ENCODE measurements at regions not wholly inside any gene's neighbourhood (a gene's known extent, or its start where the extent isn't known, plus 50 kb on each side); places are given as distances from the start of the nearest gene placed in this dataset.
"Not testable (repeated sequence)": the region's sequence is repeated elsewhere in the genome, so short reads cannot be mapped to it uniquely, and the experiment has no call there.

DNA sequence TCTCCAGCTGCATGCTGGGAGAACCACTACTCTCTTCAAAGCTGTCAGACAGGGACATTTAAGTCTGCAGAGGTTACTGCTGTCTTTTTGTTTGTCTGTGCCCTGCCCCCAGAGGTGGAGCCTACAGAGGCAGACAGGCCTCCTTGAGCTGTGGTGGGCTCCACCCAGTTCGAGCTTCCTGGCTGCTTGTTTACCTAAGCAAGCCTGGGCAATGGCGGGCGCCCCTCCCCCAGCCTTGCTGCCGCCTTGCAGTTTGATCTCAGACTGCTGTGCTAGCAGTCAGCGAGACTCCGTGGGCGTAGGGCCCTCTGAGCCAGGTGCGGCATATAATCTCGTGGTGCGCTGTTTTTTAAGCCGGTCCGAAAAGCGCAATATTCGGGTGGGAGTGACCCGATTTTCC is 215.0 kb downstream of the STIM2 start:
- DNase-seq = not testable (repeated sequence)

DNA sequence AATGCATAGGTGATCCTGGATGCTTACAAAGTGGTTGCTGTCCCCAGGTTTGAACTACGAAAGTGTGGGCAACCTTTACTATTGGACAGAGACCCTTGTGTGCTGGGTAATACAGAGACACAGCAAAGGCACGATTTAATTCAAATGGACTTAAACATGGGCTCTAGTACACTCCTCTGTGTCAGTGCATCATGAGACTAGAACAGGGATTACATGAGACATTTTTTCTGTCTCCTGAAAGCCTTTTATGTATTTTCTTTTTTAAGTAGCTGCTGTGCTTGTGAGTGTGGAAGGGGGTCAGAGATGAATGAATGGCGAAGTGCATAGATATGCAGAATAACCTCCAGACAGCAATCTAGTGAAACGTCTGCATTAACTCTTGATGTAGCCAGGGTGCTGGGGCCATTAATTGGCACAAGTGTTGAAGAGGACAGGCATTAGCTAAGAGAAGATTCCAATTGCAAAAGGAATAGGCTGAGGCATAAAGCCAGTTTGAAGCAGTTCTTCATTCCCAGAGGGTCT is 218.4 kb downstream of the STIM2 start:
- no peak for DNase-seq

DNA sequence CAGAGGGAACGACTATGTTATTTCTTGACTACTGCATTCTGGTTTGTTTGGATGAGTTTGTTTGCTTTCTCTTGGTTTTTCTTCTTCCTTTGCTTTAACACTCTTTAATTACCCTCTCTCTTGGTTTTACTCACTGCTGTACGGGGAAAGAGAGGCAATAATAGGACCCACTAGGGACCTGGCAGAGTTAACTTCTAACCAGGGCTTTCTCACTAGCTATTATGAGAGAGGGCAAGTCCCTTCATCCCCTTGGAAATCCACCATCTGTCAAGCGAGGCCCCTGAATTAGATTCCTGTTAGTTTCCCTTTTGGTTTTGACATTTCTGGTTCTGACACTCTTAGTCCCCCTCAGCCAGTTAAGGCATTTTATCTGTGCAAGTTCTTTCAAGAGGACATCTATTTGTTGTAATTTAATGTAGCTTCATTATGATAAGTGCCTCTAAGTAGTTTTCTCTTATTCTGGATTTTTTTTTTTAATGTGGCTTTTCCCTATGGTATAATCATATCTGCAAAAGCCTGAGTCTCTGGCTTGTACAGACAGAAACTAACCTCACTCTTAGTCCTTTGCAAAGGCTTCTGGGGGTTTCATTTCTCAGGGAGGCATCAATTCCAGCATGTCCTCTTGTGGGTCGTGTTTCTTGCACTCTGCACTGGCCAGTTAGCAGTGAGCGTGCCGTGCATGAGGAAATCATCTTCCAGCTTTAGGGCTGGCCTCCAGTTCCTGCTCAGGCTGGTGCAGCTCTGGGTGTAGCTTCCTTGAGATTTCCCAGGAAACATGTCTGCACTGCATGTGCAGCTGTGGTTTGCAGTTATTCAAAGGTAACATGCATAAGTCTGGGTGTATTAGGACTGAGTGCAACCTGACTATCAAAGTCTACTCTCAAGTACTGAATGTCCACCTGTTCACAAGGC is 221.3 kb downstream of the STIM2 start:
- DNase-seq = no peak

GRCh38 chr4:27082776-27083175 is 222.1 kb downstream of the STIM2 start:
- no peak for DNase-seq

- peak in 1 of 2 experiments; percentile 6 for DNase-seq
These were observed 224.2 kb downstream of the STIM2 start for GRCh38 chr4:27084685-27085361.

GRCh38 chr4:27085396-27085795 is 224.8 kb downstream of the STIM2 start:
- no peak for DNase-seq

- no peak for DNase-seq
These were observed 226.8 kb downstream of the STIM2 start for GRCh38 chr4:27087306-27088045.

GRCh38 chr4:27088491-27088890 is 227.8 kb downstream of the STIM2 start:
- DNase-seq = no peak

GRCh38 chr4:27089186-27089585 is 228.5 kb downstream of the STIM2 start:
- DNase-seq = no peak

- DNase-seq = no peak
These were observed 229.8 kb downstream of the STIM2 start for GRCh38 chr4:27090406-27090805.

GRCh38 chr4:27094224-27094623 is 233.6 kb downstream of the STIM2 start:
- DNase-seq = no peak

- DNase-seq = peak in 1 of 2 experiments; percentile 32
These were observed 234.1 kb downstream of the STIM2 start for GRCh38 chr4:27094783-27095182.

DNA sequence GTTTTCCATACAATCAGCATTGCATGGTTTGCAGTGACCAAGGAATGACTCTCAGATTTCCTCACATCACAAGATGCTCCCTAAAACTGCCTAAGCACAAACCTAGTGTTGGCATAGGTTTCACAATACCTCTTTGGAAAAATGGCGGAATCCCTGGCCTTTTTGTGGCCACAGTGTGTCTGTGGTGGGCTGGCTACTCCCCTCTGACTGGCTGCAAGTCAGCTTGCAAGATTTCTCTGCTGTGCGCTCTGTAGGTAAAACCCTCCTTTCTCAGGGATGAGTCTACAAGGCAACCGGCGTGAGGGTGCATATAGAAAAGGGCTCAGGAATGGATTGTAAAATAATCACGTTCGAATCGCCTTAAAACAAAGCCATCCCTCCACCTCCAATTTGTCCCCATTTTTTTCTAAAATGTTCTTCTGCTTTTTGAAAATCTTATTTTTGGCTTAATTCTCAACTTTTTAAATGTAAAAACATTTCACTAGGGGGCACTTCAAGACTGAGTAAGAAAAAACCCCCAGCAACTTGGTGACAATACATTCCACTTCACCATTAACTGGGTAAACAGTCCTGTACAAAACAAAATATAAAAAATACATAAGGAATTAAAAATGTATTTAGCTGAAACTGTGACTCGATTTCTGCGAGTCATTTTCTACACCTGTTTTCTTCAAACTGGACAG is 235.6 kb downstream of the STIM2 start:
- no peak for DNase-seq

DNA sequence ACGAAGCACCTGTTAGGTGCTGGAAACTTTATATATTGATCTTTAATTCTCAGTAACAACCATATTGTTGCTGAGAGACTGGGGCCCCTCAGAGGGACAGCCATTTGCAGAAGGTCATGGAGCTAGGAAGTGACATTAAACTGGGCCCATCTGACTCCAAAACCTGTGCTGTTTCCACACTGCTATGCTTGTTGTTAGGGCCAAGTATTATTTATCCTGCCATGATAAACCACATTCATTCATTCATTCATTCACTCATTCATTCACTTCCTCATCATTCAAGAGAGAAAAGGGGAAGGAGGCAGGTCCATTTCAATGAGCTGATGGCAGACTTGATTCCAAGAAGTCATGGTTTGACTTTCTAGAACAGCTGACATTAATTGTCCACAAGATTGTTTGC is 237.4 kb downstream of the STIM2 start:
- DNase-seq = no peak

GRCh38 chr4:27100713-27101112 is 240.1 kb downstream of the STIM2 start:
- no peak for DNase-seq

- no peak for DNase-seq
These were observed 240.5 kb downstream of the STIM2 start for GRCh38 chr4:27101126-27101525.

DNA sequence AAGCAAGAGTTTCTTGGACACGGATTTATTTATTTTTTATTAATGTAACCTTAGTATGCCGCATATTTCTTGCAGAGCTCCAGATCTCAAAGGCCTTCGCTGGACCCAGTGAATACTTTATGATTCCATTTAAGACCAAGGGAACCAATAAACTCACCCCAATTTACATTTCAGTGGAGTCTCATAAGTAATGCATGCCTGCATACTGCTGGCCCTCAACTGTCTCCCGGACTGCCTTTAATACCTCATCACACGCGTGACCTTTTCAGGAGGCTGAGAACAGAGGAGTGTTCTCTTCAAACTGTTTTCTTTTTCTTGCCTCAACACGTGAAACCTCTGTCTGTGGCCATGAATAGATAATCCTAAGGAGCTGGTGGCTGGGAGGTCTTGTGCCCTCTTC is 240.9 kb downstream of the STIM2 start:
- no peak for DNase-seq

- DNase-seq = no peak
These were observed 251.0 kb downstream of the STIM2 start for GRCh38 chr4:27111627-27112026.

DNA sequence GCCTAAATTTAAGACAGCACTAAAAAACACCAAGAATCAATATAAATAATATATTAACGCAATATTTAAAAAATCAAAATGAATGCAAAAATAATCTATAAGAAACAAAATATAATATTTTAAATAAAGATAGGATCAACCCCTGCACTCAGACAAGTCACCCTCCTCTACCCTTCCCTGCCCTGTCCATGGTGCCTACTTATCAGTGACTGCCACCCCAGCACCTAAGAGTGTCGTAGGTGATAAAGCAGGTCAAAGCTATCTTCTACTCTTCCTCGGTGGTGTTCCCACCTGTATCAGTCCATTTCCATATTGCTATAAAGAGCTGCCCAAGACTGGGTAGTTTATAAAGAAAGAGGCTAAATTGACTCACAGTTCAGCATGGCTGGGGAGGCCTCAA is 251.9 kb downstream of the STIM2 start:
- DNase-seq = no peak

GRCh38 chr4:27115221-27115620 is 254.6 kb downstream of the STIM2 start:
- DNase-seq = no peak

DNA sequence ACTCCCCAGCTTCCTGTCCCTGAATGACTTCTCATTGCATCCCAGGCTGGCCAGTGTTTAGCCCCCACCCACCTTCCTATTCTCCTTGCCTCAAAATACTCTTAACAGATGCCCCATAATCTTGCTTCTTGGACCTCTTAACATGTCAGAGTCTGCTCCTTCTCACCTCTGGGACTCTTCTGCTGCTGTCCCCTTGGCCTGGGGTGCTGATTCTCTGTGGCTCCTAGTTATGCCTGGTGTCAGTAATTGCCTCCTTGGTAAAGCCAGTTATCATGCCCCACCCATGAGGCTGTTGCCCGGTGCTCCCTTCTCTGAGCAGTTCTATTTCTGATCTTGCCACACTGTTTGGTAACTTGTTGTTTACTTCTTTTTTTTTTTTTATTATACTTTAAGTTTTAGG is 256.8 kb downstream of the STIM2 start:
- DNase-seq = no peak

DNA sequence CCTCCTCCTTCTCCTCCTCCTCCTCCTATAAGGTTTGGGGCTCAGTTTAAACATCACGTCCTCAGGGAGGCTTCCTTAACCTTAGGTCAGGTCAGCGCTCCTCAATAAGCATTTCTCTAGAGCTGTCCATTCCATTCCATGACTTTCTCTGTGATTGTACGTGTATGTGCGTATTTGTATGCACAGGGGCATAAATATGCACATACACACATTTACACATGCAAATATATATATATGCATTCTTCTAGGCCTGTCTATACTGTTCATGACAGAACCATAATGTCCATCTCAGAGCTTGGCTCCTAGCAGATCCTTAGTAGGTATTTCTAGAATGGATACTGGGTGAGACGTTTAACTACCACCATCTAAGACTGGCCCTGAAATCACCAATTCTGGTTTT is 258.6 kb downstream of the STIM2 start:
- no peak for DNase-seq

DNA sequence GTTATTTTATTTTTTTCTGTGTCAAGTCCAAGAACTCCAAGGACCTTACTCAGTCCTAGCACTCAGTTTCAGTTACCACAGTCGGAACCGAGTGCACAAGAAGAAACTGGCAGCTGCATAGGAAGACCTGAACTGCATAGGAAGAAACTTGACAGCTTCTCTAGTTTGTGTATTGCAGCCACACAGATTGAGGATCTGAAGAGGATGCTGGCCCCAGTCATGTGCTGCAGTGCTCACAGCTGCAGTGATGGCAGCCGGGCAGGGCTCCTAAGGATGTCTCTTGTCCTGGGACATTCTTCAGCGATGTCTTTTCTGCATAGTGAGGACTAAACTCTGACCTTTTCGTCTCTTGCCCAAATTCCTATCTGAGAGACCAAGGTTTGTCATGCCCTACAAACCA is 261.2 kb downstream of the STIM2 start:
- DNase-seq = no peak
